Erythroblast (primary cell): ENCODE measurements at regions not wholly inside any gene's neighbourhood (a gene's known extent, or its start where the extent isn't known, plus 50 kb on each side); places are given as distances from the start of the nearest gene placed in this dataset.

Experiments
- GATA1 ChIP-seq: IDR thresholded peaks from 2 replicates; pipeline ENCODE4 v1.6.1; 2011; ENCODE audit warnings: low read depth, mild to moderate bottlenecking, control low read depth, low read length, moderate library complexity
- POLR2A ChIP-seq: IDR thresholded peaks from 2 replicates; pipeline ENCODE4 v1.6.1; 2011; ENCODE audit warnings: mild to moderate bottlenecking, low read length

GRCh38 chr7:109545686-109546085 is 976.0 kb downstream of the DNAJB9 start:
- TF ChIP-seq POLR2A (no peak), GATA1 (no peak)
